ENCODE measurements at regions not wholly inside any gene's neighbourhood (a gene's known extent, or its start where the extent isn't known, plus 50 kb on each side); places are given as distances from the start of the nearest gene placed in this dataset.
"Not testable (repeated sequence)": the region's sequence is repeated elsewhere in the genome, so short reads cannot be mapped to it uniquely, and the experiment has no call there.

DNA sequence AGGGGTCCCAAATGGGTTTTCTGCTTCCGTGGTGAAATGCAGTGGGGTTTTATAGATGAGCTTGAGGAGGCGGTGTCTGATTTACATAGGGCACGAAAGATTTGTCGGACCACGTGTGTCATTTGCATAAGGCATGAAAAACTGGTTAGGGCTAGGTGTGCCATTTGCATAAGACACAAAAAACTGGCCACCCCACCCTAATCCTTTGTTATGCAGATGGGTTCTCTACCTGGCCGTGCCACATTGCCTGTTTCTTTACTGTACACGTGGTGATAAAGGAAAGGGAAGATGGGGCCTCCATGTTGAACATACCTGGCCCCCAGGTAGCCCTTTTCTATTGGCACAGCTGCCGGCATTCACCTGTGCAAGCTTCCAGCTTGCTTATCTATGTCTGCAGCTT, 57.6 kb upstream of the OLIG2 start:
- not testable (repeated sequence) for H3K4me3 ChIP-seq (ENCODE audit: low read length); H3K27me3 ChIP-seq (ENCODE audit: insufficient read depth, low read length); H3K9me3 ChIP-seq (ENCODE audit: low read depth, low read length); H3K4me1 ChIP-seq (ENCODE audit: insufficient read depth, low read length)

- Histone ChIP-seq H3K4me3 (ENCODE audit: low read length) (no peak overlapping the region), H3K4me1 (ENCODE audit: insufficient read depth, low read length) (no peaks in the 10 kb centered on the region), H3K9me3 (ENCODE audit: low read depth, low read length) (no peaks in the 10 kb centered on the region), H3K27me3 (ENCODE audit: insufficient read depth, low read length) (no peaks in the 10 kb centered on the region)
Observed at GRCh38 chr21:32974653-32975052, 51.1 kb upstream of the OLIG2 start.

DNA sequence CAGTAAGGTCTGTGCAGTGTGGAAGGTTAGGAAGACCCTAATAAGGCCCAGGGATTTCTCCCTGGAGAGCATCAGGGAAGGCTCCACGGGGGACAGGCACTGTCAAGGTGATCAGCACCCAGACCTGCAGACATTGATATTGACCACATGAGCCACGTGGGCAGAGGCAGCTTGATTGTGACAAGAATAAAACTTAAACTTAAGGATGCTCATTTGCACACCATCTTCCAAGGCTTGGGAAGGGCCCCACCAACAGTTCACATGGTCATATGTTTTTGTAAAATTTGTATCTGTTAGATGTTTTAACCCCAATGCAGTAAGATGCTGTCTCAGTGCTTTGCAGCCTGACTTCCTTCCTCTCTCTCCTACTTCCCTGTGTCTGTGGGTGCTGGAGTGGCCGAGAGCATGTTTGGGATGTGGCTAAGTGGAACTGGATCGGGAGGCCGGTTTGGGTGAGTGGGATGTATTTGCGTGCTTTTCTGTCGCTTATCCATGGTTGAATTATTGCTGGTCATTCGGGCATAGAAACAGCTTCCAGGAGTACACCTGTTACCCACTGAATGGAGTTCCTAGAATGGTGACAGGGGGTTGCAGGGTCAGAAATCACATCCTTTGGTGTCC, 49.8 kb upstream of the OLIG2 start:
- no peaks in the 10 kb centered on the region for H3K27me3 ChIP-seq (ENCODE audit: insufficient read depth, low read length)
- H3K4me1 ChIP-seq (ENCODE audit: insufficient read depth, low read length) = no peaks in the 10 kb centered on the region
- H3K4me3 ChIP-seq (ENCODE audit: low read length) = no peak overlapping the region
- H3K9me3 ChIP-seq (ENCODE audit: low read depth, low read length) = no peaks in the 10 kb centered on the region

Measured in mononuclear cell (primary cell).